Heart right ventricle (tissue), 16 donors: ENCODE measurements at regions not wholly inside any gene's neighbourhood (a gene's known extent, or its start where the extent isn't known, plus 50 kb on each side); places are given as distances from the start of the nearest gene placed in this dataset.

Experiments
- ATAC-seq, 8 donors: fragments of 200-7000 bp; cut with Tn5 transposase; one replicate each; pipeline ENCODE4 v1.9.1; 2020; ENCODE audit warnings: mild to moderate bottlenecking in 8 of 8, moderate library complexity in 8 of 8, moderate number of reproducible peaks in 1 of 8
- DNase-seq, 2 donors: peaks; one replicate each; pipeline ENCODE4 v3.0.0-alpha.2; 2020
- H3K27ac ChIP-seq, 10 donors: fragments of 200-600 bp; sonication (generic) in 2 of 10; one replicate each; pipeline versions ENCODE4 v1.5.0 to v1.8.0; 2020 to 2022; ENCODE audit warnings: mild to moderate bottlenecking in 3 of 10
- H3K27me3 ChIP-seq, 7 donors: fragments of 200-600 bp; one replicate each; pipeline ENCODE4 v1.8.0; 2021 to 2022; ENCODE audit warnings: mild to moderate bottlenecking in 2 of 7
- H3K36me3 ChIP-seq, 9 donors: fragments of 200-600 bp; sonication (generic) in 1 of 9; one replicate each; pipeline versions ENCODE4 v1.5.0 to v1.8.0; 2020 to 2022; ENCODE audit warnings: mild to moderate bottlenecking in 2 of 9
- H3K4me1 ChIP-seq, 9 donors: fragments of 200-600 bp; sonication (generic) in 1 of 9; one replicate each; pipeline versions ENCODE4 v1.5.0 to v1.8.0; 2020 to 2022; ENCODE audit warnings: mild to moderate bottlenecking in 4 of 9
- H3K4me3 ChIP-seq, 10 donors: fragments of 200-600 bp; sonication (generic) in 2 of 10; one replicate each; pipeline versions ENCODE4 v1.5.0 to v1.8.0; 2020 to 2022; ENCODE audit warnings: mild to moderate bottlenecking in 7 of 10, moderate library complexity in 2 of 10
- H3K9me3 ChIP-seq, 11 donors: fragments of 200-600 bp in 10 of 11; sonication (generic) in 2 of 11; one replicate each; pipeline versions ENCODE4 v1.5.0 to v1.8.0; 2013 to 2022; ENCODE audit warnings: mild to moderate bottlenecking in 2 of 11, control low read depth in 1 of 11, moderate library complexity in 1 of 11
- CTCF ChIP-seq, 9 donors: fragments of 200-600 bp; sonication (generic) in 2 of 9; IDR thresholded peaks; one replicate each; pipeline versions ENCODE4 v1.5.0 to v1.8.0; 2021 to 2022; ENCODE audit warnings: antibody characterized with exemption in 9 of 9, mild to moderate bottlenecking in 5 of 9, moderate library complexity in 1 of 9
- WGBS, 2 donors: extraction: QIAGEN DNeasy Blood & Tissue Kit; methylation state at CpG; one replicate each; pipeline ENCODE4 v1.1.7; 2013; ENCODE audit warnings: inconsistent platforms in 1 of 2; 5-methylcytosine and 5-hydroxymethylcytosine counted together
- intact Hi-C, 10 donors: fragments of 100-400 bp; cut with DNase I; formaldehyde crosslinking; loops; one replicate each; pipeline versions ENCODE4 v1.11.1 to v1.14.2; 2022
- donor health status: Arrhythmogenic right ventricular cardiomyopathy.
- donor health status: ischemic (EF 13 %, LVEDD 7.1; RV severe dilation, severe dysfunction).
- donor health status: healthy with polysubstance abuse.
- donor health status: DM: no; HTN: yes; CAD: no.
- donor health status: DM: no; HTN: no; CAD: no.
- donor health status: ischemic (EF 25% LVEDD 6.9; RV normal size, moderate dysfunction).
- donor health status: ischemic (EF 25% LVEDD 5.7; RV mildly dilated, moderate dysfunction).
- donor health status: healthy.
- donor health status: DM: yes; HTN: yes; CAD: no.
- donor health status: Ischemic cardiomyopathy.
- donor health status: ischemic (EF 35%, LVEDD 5.7; RV mildly dilated, moderate dysfunction).
- donor health status: nonischemic (EF 11% LVEDD 7.7; RV severe dilation, severe dysfunction).
- donor health status: DM: yes; HTN: yes; CAD: no.
- donor health status: PGD.
- donor health status: ischemic (EF 29% LVEDD 5.4; RV normal size, mild dysfunction).
- donor health status: nonischemic (EF 23%, LVEDD 6.1; RV moderate dilation, normal function).

GRCh38 chr18:39681061-39681460 is 2115.5 kb upstream of the CELF4 start:
- H3K27me3 ChIP-seq, result no peaks in the 10 kb centered on the region
- intact Hi-C loops, result no loop called here
- no peak overlapping the region for H3K4me3 ChIP-seq
- DNase-seq (no peak), ATAC-seq (no peak)
- WGBS, 2 donors, result 78 to 80% methylated on average over 4 of the region's 4 CpGs
- no peak for TF ChIP-seq CTCF (IDR thresholded peaks at IDR 0.05)
- H3K27ac ChIP-seq, result no peak overlapping the region
- H3K36me3 ChIP-seq, result no peaks in the 10 kb centered on the region
- H3K9me3 ChIP-seq, result no peaks in the 10 kb centered on the region
- peaks cover 0 to 3% (median 0%) of the 10 kb centered on the region in 9 donors for H3K4me1 ChIP-seq

GRCh38 chr18:39675906-39676305 is 2110.3 kb upstream of the CELF4 start:
- TF ChIP-seq CTCF (IDR thresholded peaks at IDR 0.05), result no peak
- 73 to 81% methylated on average over 5 of the region's 5 CpGs for WGBS, 2 donors
- peaks cover 0 to 10% (median 0%) of the 10 kb centered on the region in 9 donors for H3K4me1 ChIP-seq
- DNase-seq (no peak), ATAC-seq (no peak)
- intact Hi-C loops, result no loop called here
- H3K27ac ChIP-seq, result no peak overlapping the region
- H3K9me3 ChIP-seq, result no peaks in the 10 kb centered on the region
- no peak overlapping the region for H3K4me3 ChIP-seq
- no peaks in the 10 kb centered on the region for H3K36me3 ChIP-seq
- H3K27me3 ChIP-seq, result no peaks in the 10 kb centered on the region

- intact Hi-C loops, result no loop called here
- TF ChIP-seq CTCF (IDR thresholded peaks at IDR 0.05), result no peak
- ATAC-seq (no peak), DNase-seq (no peak)
- Histone ChIP-seq H3K4me3 (no peak overlapping the region), H3K9me3 (no peaks in the 10 kb centered on the region), H3K27me3 (no peaks in the 10 kb centered on the region), H3K4me1 (peaks cover 0 to 10% (median 0%) of the 10 kb centered on the region in 9 donors), H3K27ac (no peak overlapping the region), H3K36me3 (no peaks in the 10 kb centered on the region)
- WGBS, 2 donors, result 72 to 82% methylated on average over 3 of the region's 3 CpGs
These were observed 2109.8 kb upstream of the CELF4 start for GRCh38 chr18:39675368-39675767.

- H3K4me1 ChIP-seq, result peaks cover 0 to 10% (median 0%) of the 10 kb centered on the region in 9 donors
- 87 to 91% methylated on average over 3 of the region's 3 CpGs for WGBS, 2 donors
- no peaks in the 10 kb centered on the region for H3K36me3 ChIP-seq
- DNase-seq (no peak), ATAC-seq (no peak)
- no peaks in the 10 kb centered on the region for H3K9me3 ChIP-seq
- H3K4me3 ChIP-seq, result no peak overlapping the region
- no peak overlapping the region for H3K27ac ChIP-seq
- intact Hi-C loops, result no loop called here
- no peaks in the 10 kb centered on the region for H3K27me3 ChIP-seq
- no peak for TF ChIP-seq CTCF (IDR thresholded peaks at IDR 0.05)
These were observed 2106.6 kb upstream of the CELF4 start for GRCh38 chr18:39672171-39672570.
